NCI-H446 (cell line): ENCODE measurements at regions not wholly inside any gene's neighbourhood (a gene's known extent, or its start where the extent isn't known, plus 50 kb on each side); places are given as distances from the start of the nearest gene placed in this dataset.

ENCODE experiments used
- DNase-seq, 2 experiments: peaks; one replicate each; lab custom pipeline; 2025; lab: John Stamatoyannopoulos, UW

DNA sequence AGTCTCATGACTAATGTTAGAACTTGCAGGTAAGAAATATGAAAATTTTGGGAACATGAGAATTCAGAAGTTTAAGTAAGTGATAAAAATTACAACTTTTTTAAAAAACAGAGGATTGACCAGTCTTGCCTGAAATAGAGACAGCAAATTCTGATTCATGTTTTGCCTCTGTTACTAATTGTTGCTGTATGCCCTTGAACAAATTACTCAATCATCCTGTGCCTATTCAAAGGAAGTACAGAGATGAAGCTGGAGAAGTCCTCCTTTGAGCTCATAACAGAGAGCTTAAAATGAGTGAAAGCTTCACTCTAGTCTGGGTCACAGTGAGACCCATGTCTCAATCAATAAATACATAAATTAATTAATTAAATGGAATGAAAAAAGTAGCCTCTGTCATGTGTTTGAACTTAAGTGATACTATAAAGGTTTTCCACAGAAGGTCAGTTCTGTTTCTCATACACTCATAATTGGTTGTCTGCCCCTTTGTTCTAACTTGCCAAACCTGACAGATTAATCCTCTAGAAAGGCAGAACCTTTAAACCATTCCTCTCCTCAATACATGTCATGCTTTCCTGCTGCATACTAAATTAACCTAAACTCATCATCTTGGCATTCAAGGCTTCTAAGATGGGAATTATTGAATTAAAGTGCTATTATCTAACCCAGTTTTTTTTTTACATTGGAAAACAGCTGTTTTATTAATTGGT lies 374.6 kb upstream of the LRATD1 start:
- no peak for DNase-seq

DNA sequence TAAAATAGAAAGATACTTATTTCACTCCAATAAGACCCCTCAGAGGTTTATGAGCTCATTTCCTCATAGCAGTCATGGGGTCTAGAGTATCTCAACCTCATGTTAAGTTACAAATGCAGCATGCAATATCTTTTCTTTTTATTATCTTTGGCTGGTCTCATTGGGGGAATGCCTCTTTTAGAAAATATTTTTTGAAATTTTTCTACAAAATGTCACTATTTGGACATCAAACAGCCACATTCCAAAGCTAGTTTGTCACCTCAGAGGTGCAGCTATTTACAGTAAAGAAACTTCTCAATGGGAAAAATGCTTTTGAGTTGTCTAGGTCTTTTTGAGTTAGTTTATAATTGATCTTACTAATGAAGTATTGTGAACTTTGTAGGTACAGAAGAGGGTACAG lies 370.7 kb upstream of the LRATD1 start:
- DNase-seq, result no peak

DNA sequence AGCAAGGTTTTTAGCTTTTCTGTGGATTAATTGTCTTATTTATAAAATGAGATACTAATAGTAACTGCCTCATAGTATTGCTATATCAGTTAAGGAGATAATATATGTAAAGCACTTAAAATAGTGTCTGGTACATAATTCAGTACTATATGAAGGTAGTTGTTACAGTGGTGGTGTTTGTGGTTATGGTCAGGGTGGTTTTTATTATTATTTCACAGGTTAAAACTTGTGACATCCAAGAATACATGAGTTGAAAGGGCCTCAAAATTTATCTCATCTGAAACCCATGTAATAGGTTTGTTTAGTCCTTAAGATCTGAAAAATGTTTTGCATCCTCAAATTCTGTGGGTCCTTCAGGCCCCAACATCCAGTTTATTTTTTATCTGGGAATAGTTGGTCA lies 369.5 kb upstream of the LRATD1 start:
- DNase-seq, result no peak

DNA sequence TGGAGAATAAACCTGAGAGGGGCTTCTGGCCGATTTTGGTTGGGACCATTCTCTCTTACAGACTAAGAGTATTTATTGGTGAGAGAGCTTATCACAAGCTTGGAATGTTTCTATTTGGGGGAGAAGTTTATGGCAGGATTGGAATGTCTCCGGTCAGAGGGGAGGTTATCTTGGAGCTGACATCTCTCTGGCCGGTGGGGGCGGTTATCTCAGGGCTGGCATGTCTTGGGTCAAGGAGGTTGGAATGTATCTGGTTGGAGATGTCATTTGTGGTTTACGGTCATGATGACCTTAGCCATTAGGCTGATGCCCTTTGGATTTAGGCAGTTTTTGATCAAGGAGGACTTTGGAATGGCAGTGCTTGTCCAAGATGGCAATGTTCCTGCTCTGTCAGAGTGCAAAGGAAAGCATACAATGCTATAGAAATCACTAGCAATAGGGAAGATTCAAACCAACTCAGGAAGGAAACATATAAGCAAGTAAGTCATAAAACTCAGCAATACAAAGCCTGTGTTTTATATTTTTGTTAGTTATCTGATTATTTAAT lies 362.4 kb upstream of the LRATD1 start:
- DNase-seq, result no peak

DNA sequence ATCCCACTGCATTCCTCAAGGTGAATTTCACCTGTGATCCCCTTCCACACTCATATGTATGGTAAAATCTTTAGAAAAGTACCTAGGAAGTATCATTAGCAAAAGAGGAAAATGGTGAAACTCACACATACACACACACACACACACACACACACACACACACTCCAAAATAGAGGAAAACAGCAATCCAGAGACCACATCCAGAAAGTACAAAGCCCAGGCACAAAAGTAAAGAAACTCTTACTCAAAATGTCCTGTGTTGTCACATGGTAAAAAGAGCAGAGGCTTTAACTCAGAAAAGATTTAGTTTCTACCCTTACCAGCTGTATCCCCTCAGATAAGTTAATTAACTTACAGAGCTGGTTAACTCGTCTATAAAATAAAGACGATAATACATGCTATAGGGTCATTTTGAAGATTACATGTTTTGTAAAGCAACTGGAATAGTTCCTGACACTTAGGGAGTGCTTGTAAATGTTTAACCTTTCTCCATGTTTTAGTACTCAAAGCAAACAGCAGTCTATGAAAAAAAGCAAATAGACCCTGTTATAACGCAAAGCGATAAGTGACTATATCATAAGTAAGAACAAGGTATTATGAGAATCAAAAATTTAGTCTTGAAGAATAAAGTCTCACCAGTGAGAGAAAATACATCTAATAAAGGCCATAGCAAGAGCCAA lies 360.0 kb upstream of the LRATD1 start:
- DNase-seq, result no peak

DNA sequence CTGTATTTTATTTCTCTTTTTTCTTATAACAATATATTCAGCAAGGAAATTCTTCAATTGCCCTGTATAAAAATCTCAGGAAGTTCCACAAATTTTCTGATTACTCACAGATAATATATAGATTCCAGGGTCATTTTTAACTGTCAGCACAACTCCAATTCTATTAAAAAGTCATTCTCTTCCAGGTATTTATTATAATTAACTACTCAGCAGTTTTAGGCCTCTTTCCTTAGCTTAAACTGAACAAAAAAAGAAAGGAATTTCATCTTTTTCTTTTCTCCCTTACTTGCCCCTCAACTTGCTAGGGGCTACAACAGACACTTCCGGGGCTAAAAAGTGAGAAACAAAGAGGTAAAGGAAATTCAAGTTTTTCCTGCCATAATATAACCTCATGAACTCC lies 358.9 kb upstream of the LRATD1 start:
- no peak for DNase-seq

DNA sequence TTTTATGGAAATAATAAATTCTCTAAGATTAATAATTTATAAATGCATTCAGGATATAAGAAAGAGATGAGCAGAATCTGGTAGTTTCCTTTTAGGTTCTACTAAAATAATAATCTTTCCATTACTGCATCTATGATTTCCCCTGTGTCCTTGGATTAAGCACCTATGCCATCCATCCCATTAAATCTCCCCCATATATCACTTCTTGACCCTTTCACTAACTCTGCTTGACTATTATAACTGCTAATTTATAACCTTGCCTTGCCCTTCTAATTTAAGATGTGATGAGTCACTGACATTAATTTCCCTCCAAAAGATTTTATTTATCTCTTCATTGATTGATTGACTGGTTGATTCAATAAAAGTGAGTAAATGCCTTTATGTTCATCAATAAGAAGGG lies 348.3 kb upstream of the LRATD1 start:
- DNase-seq, result no peak

DNA sequence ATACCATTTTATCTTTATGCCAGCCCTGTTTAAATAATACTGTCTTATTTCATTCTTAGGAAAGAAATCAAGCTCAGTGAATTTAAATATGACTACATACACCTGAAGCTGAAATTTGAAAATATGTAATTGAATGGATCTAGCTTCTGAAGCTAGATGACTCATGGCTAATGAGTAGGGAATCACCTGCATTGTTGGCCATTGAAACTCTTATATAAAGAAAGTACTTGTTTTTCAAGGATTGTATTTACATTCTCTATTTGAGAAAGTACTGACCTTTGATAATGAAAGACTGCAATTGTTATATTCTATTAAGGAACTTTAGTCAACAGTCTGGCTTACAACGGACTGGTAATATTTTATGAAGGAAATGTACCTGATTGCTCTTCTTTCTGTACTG lies 346.7 kb upstream of the LRATD1 start:
- DNase-seq, result no peak

DNA sequence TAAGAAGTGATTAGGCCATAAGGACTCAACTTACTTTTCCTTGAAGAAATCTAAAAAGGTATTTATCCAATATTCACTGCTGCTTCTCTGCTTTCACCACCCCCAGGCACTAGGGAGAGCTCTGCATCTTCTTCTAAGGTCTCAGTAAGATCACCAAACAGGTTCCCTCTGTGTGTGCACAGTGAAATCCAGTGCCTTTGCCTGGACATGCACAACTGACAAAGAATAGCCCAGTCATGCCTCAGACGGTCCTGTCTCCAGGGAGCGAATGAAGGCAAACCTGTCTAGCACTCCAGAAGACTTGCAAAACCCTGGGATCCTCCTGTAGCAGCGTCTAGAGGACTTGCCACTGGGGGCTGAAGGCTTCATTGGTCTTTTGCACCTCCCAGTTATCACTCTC lies 344.5 kb upstream of the LRATD1 start:
- DNase-seq, result no peak

DNA sequence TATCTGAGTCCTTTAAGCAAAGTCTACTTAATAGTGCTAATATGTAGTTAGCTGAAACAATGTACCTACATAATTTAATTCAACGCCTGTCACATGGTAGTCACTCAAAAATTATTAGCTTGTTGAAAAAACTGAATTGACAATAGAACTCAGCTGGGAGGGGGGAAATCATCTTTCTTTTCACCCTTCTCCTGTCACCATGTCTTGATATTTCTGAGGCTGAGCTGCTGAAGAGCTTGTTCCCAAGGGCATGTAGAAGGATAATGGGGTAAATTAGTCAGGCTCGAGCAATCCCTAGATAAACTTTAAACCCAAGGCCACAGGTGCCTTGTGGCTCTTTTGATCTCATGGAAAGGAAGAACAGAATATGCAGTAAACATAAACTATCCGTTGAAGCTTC lies 339.6 kb upstream of the LRATD1 start:
- no peak for DNase-seq

DNA sequence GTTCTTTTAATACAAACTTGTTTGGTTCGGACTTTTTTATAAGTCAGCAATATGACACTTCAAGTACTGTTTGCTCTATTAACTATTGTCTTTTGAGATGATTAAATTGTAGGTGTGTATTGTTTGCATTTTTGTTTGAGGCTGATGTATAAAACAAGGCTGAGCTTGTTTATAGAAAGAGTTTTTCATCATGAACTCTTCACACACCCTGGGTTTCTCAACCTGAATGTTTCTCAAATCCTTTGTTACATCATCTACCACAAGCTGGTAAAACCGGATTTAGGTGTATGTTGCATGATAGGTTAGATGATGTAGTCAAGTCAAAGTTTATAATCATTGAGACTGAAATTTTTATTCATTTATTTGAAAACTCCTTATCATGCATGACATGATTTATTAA lies 335.2 kb upstream of the LRATD1 start:
- DNase-seq, result no peak

DNA sequence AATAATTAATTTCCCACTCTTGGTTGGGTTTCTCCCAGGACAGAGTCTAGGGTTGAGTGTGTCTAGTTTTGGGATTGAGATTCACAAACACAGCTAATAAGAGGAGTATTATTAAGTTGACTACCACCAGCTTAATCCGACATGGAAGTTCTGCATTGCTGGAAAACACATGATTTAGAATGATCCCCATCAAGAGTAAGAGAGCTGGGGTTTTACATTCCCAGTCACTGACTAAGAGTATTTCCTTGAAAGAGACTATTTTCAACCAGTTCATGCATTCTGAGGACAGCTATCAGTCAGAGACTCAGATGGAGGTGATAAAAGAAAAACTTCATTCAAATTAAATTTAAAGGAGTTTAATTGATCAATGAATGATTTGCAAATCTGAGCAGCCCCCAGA lies 334.6 kb upstream of the LRATD1 start:
- DNase-seq, result no peak

DNA sequence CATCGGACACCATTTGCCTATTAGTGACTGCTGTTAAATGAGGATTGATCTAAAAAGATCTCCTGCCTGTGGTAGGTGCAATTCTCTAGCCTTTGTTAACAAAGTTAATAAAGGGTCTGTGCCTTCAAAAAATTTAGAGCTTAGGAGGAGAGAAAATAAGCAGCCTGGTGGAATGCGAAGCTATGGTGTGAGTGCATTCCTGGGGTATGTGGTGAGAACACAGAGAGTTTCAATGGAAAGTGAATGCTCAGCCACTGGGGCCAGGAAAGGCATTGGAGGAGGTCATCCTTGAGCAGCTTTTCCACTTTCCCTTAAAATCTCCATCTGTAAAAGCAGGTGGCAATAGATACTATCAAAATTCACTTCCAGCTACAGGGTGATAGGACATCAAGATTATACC lies 331.2 kb upstream of the LRATD1 start:
- DNase-seq, result no peak

DNA sequence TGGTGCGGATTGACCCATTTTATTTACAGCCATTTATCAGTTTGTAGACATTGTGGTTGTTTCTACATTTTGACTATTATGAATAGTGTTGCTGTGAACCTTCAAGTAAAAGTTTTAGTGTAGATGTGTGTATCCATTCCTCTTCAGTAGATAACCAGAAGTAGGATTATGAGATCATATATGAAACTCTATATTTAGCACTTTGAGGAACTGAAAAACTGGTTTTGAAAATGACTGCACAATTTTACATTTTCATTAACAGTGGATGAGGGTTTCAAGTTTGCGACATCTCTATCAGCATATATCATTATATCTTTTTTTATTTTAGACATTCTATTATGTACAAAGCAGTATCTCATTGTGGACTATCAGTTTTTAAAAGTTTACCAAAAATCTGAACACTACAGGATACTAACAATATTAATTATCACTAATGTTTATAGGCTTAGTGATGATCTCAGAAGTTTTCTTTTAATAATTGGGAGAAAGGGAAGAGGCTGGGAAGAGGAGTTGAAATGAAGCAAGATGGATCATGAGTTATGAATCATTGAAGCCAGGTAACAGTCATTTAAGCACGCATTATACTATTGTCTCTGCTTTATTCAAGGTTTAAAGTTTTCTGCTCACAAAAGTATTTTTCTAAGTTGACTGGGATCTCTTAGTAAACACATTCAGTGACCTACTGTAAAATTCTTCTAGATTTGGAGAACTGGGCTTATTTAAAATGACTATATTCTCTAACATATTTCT lies 329.0 kb upstream of the LRATD1 start:
- no peak for DNase-seq

DNA sequence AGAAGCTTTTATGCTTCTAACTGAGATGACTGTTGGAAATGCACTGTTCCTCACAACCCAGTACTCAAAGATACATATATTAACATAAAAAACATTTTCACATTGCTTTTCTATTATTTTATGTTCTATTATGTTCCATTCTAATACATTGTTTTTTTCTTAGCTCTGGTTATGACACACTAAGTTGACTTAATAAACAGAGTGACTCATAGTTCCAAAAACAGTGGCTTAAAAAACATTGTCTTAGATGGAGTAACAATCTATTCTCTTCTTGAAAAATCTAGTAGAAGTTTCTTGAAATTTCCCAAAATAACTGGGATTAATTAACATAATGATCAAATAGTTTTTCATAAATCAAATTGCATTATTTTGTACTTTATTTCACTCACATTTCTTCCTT lies 328.2 kb upstream of the LRATD1 start:
- DNase-seq, result no peak

DNA sequence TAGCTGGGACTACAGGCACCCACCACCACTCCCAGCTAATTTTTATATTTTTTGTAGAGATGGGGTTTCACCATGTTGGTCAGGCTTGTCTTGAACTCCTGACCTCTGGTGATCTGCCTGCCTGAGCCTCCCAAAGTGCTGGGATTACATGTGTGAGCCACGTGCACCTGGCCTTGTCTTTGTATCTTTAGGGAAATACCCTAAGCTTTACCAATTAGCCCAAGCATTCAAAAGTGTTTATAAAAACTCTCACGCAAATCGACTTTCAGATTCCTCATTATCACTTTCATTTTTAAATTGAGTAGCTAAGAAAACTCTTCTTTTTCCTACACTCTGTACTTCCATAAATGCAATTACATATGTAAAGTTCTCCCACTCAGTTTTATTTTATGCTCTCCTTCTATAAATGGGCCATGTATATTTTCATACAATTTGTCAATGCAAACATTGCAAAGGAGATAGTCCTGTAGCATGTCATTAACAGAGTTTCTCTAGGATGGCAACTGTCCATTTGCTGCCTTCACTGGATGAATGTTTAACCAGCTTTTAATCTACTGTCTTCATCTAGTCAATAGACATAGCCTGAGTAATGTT lies 326.2 kb upstream of the LRATD1 start:
- DNase-seq, result no peak

DNA sequence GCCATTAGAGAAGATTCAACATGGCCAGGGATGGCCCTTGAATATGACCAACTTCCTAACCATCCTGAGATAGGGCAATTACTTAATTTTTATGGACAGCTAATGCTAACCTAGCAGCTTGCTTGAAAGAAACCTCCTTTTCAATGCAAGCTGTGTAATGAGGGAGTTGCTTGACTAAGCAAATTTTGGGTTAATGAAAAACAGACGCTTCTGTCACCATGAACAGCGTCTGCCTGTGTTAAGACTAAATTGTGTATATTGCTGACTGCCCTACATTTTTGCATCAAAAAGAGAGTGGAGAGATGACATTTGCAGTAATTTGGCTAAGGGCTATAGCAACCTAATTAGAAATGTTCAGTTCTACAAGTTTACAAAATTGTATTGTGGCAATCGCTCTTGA lies 319.2 kb upstream of the LRATD1 start:
- no peak for DNase-seq

DNA sequence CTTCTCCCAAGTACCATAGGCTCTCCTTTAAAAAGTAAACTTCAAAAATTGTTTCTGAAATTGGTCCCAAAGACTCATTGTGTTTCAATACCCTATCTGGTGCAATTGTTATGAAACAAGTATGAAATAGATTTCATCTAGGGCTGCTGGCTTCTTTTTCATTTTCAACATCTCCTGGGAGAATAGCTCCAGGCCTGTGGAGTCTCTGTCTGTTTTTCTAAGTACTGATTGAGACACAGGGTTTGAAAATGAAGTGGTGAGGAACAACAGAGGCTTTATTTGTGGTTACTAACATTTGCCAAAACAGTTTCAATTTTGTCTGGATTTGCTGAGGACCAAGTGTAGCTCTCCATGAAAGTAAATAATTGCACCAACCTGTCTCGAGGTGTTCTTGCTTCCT lies 315.9 kb upstream of the LRATD1 start:
- DNase-seq, result no peak

DNA sequence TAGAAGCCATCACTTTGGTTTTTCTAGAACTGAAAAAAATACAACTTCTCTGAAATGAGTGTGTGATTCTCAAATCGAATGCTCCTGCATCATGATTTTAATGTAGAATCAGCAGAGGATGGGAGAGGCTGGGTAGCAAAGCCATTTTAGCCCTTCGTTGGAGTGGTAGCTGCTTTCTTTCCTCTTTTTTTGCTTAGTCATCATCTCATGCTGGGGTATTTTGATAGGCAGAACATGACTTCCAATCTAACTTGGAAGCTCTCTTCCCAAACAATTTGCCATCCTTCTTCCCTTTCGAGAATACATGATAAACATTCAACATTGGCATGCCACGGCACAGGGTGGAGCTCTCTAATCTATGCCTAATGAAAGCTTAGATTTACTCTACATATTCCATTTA lies 311.2 kb upstream of the LRATD1 start:
- DNase-seq, result no peak

DNA sequence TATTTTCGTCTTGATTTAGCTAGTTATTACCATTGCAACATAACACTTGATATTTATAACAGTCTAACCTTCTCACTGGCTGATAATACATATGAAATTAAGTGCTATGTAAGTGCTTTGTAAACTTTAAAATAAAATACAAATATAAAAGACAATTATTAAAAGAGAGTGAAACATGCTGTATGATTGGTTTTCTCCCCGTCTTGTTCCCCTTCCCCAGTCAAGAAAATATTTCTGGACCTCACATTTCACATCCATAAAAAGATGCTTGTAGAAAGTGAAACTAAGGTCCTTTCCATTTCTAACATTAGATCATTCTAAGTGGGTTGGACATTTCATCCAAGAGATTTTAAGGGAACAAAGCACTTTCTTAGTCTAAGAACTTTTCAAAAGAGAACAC lies 310.2 kb upstream of the LRATD1 start:
- no peak for DNase-seq

DNA sequence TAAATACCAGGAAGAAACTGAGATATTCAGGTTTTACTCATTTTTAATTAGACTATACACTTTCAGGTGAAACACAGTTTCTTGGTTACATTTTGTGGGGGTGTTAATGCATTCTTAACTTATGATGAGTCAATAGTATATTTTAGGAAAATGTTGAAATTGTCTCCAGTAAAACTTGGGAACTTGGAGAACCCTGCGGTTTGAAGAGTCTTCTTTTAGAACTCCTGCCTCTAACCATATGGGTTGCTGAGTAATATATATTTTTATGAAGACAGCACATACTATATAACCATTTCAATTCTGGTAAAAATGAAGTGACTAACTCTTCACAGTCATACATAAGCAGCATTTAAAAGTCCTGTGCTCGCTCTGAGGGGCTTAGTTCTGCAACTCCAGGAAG lies 308.2 kb upstream of the LRATD1 start:
- no peak for DNase-seq

DNA sequence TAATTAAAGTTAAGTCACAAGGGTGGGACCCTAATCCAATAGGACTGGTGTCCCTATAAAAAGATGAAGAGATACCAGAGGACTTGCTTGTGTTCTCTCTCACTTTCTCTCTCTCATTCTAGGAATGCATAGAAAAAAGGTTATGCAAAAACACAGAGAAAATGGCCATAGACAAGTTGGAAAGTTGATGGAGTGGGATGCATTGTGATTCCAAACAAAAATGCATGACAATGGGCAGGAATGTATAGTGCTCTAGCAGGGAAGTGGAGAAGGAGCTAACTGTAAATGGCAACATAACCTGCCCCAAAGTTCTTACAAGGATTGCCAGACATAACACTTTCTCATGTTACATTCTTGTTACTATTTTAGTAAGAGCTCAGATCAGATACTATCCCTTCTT lies 301.6 kb upstream of the LRATD1 start:
- DNase-seq, result no peak
